Activated naive CD8-positive, alpha-beta T cell treated with anti-CD3 and anti-CD28 coated beads, Interleukin-2, amount 50 U/mL, for 24 hours (primary cell): ENCODE measurements at regions not wholly inside any gene's neighbourhood (a gene's known extent, or its start where the extent isn't known, plus 50 kb on each side); places are given as distances from the start of the nearest gene placed in this dataset.
"Not testable (repeated sequence)": the region's sequence is repeated elsewhere in the genome, so short reads cannot be mapped to it uniquely, and the experiment has no call there.

Experiments used
- ATAC-seq: fragments of 150-1000 bp; cut with Tn5 transposase; one replicate; pipeline ENCODE4 v1.10.0; 2021
- DNase-seq: peaks from one replicate; pipeline ENCODE4 v3.0.0; 2021
- H3K27ac Mint-ChIP-seq: one replicate; pipeline ENCODE4 v1.8.0; 2021; ENCODE audit warnings: mild to moderate bottlenecking, mixed read lengths
- H3K27me3 Mint-ChIP-seq: one replicate; pipeline ENCODE4 v1.8.0; 2021; ENCODE audit warnings: mixed read lengths
- H3K36me3 Mint-ChIP-seq: one replicate; pipeline ENCODE4 v1.8.0; 2021; ENCODE audit warnings: low read depth, mixed read lengths
- H3K4me1 Mint-ChIP-seq: one replicate; pipeline ENCODE4 v1.8.0; 2021; ENCODE audit warnings: mixed read lengths
- H3K4me3 Mint-ChIP-seq: one replicate; pipeline ENCODE4 v1.8.0; 2021; ENCODE audit warnings: mild to moderate bottlenecking, moderate library complexity, mixed read lengths
- H3K9me3 Mint-ChIP-seq: one replicate; pipeline ENCODE4 v1.8.0; 2021; ENCODE audit warnings: mixed read lengths

GRCh38 chr14:106625186-106625585, 1098.8 kb downstream of the TMEM121 start:
- DNase-seq (no peak), ATAC-seq (no peak)
- Mint-ChIP-seq H3K27me3 (peaks cover 9% of the 10 kb centered on the region), H3K36me3 (no peaks in the 10 kb centered on the region), H3K4me1 (peaks cover 6% of the 10 kb centered on the region), H3K4me3 (no peak overlapping the region), H3K27ac (no peak overlapping the region), H3K9me3 (no peaks in the 10 kb centered on the region)

- H3K4me1 Mint-ChIP-seq, H3K4me3 Mint-ChIP-seq: not testable (repeated sequence)
Measured at GRCh38 chr14:106626469-106626868, 1100.1 kb downstream of the TMEM121 start.

GRCh38 chr14:106626942-106627588, 1100.7 kb downstream of the TMEM121 start:
- H3K36me3 Mint-ChIP-seq, H3K27me3 Mint-ChIP-seq, H3K27ac Mint-ChIP-seq, H3K9me3 Mint-ChIP-seq, H3K4me3 Mint-ChIP-seq, H3K4me1 Mint-ChIP-seq: not testable (repeated sequence)
- ATAC-seq (peak; percentile 93), DNase-seq (peak; percentile 70)

More at GRCh38 chr14:106626469-106626868, 1100.1 kb downstream of the TMEM121 start:
- H3K9me3 Mint-ChIP-seq, DNase-seq, ATAC-seq, H3K27me3 Mint-ChIP-seq, H3K36me3 Mint-ChIP-seq, H3K27ac Mint-ChIP-seq: not testable (repeated sequence)

GRCh38 chr14:106631879-106632278, 1105.5 kb downstream of the TMEM121 start:
- H3K27ac Mint-ChIP-seq, result no peak overlapping the region
- H3K4me1 Mint-ChIP-seq, result no peaks in the 10 kb centered on the region
- peaks cover 7% of the 10 kb centered on the region for H3K27me3 Mint-ChIP-seq
- H3K36me3 Mint-ChIP-seq, result no peaks in the 10 kb centered on the region
- H3K4me3 Mint-ChIP-seq, result no peak overlapping the region
- no peaks in the 10 kb centered on the region for H3K9me3 Mint-ChIP-seq
- ATAC-seq, result no peak
- no peak for DNase-seq

GRCh38 chr14:106633721-106634120, 1107.3 kb downstream of the TMEM121 start:
- Mint-ChIP-seq H3K36me3 (no peaks in the 10 kb centered on the region), H3K27me3 (peaks cover 9% of the 10 kb centered on the region), H3K4me1 (peaks cover under 1% of the 10 kb centered on the region), H3K9me3 (no peaks in the 10 kb centered on the region), H3K27ac (no peak overlapping the region), H3K4me3 (no peak overlapping the region)
- ATAC-seq, result no peak
- no peak for DNase-seq

GRCh38 chr14:106635569-106635968, 1109.2 kb downstream of the TMEM121 start:
- peaks cover 6% of the 10 kb centered on the region for H3K27me3 Mint-ChIP-seq
- no peak for ATAC-seq
- H3K4me1 Mint-ChIP-seq, result peaks cover 2% of the 10 kb centered on the region
- DNase-seq, result no peak
- no peaks in the 10 kb centered on the region for H3K9me3 Mint-ChIP-seq
- H3K36me3 Mint-ChIP-seq, result no peaks in the 10 kb centered on the region
- H3K4me3 Mint-ChIP-seq, result no peak overlapping the region
- H3K27ac Mint-ChIP-seq, result no peak overlapping the region

- not testable (repeated sequence) for H3K4me3 Mint-ChIP-seq, H3K4me1 Mint-ChIP-seq, H3K27me3 Mint-ChIP-seq, H3K9me3 Mint-ChIP-seq, ATAC-seq, H3K36me3 Mint-ChIP-seq, H3K27ac Mint-ChIP-seq
- peak; percentile 34 for DNase-seq
Measured at GRCh38 chr14:106638786-106639452, 1112.5 kb downstream of the TMEM121 start.

GRCh38 chr14:106642090-106642489, 1115.7 kb downstream of the TMEM121 start:
- Mint-ChIP-seq H3K4me3 (no peak overlapping the region), H3K4me1 (peaks cover 2% of the 10 kb centered on the region), H3K27me3 (peaks cover 3% of the 10 kb centered on the region), H3K9me3 (no peaks in the 10 kb centered on the region), H3K27ac (no peak overlapping the region), H3K36me3 (no peaks in the 10 kb centered on the region)
- ATAC-seq (no peak), DNase-seq (no peak)

- H3K36me3 Mint-ChIP-seq, H3K27ac Mint-ChIP-seq, H3K4me1 Mint-ChIP-seq, H3K4me3 Mint-ChIP-seq, H3K9me3 Mint-ChIP-seq, H3K27me3 Mint-ChIP-seq, DNase-seq, ATAC-seq: not testable (repeated sequence)
Measured at GRCh38 chr14:106642971-106643370, 1116.6 kb downstream of the TMEM121 start.

GRCh38 chr14:106648874-106649273, 1122.5 kb downstream of the TMEM121 start:
- not testable (repeated sequence) for DNase-seq, H3K27me3 Mint-ChIP-seq, H3K4me3 Mint-ChIP-seq, ATAC-seq, H3K9me3 Mint-ChIP-seq, H3K4me1 Mint-ChIP-seq, H3K36me3 Mint-ChIP-seq, H3K27ac Mint-ChIP-seq

GRCh38 chr14:106651016-106651415, 1124.6 kb downstream of the TMEM121 start:
- Mint-ChIP-seq H3K4me3 (no peak overlapping the region), H3K4me1 (no peaks in the 10 kb centered on the region), H3K9me3 (no peaks in the 10 kb centered on the region), H3K27ac (no peak overlapping the region), H3K27me3 (peaks cover 2% of the 10 kb centered on the region), H3K36me3 (no peaks in the 10 kb centered on the region)
- no peak for DNase-seq
- no peak for ATAC-seq

GRCh38 chr14:106652494-106652893, 1126.1 kb downstream of the TMEM121 start:
- no peak for ATAC-seq
- H3K4me1 Mint-ChIP-seq, result peaks cover 6% of the 10 kb centered on the region
- H3K4me3 Mint-ChIP-seq, result no peak overlapping the region
- no peaks in the 10 kb centered on the region for H3K36me3 Mint-ChIP-seq
- DNase-seq, result no peak
- H3K27ac Mint-ChIP-seq, result no peak overlapping the region
- no peaks in the 10 kb centered on the region for H3K9me3 Mint-ChIP-seq
- H3K27me3 Mint-ChIP-seq, result peaks cover 3% of the 10 kb centered on the region

GRCh38 chr14:106657460-106657859, 1131.1 kb downstream of the TMEM121 start:
- ATAC-seq (peak; percentile 54), DNase-seq (peak; percentile 74)
- H3K4me3 Mint-ChIP-seq, result no peak overlapping the region
- H3K36me3 Mint-ChIP-seq, result no peaks in the 10 kb centered on the region
- no peak overlapping the region for H3K27ac Mint-ChIP-seq
- H3K4me1 Mint-ChIP-seq, result peaks cover 23% of the 10 kb centered on the region
- no peaks in the 10 kb centered on the region for H3K9me3 Mint-ChIP-seq
- peaks cover 7% of the 10 kb centered on the region for H3K27me3 Mint-ChIP-seq

GRCh38 chr14:106658066-106658860, 1131.9 kb downstream of the TMEM121 start:
- not testable (repeated sequence) for DNase-seq, H3K36me3 Mint-ChIP-seq, H3K9me3 Mint-ChIP-seq, H3K27me3 Mint-ChIP-seq, H3K4me3 Mint-ChIP-seq, ATAC-seq, H3K27ac Mint-ChIP-seq
- H3K4me1 Mint-ChIP-seq, result peaks cover 31% of the 10 kb centered on the region

- DNase-seq (peak; percentile 42), ATAC-seq (peak; percentile 63)
- not testable (repeated sequence) for H3K36me3 Mint-ChIP-seq, H3K9me3 Mint-ChIP-seq, H3K4me3 Mint-ChIP-seq, H3K27ac Mint-ChIP-seq
- Mint-ChIP-seq H3K4me1 (peaks cover 41% of the 10 kb centered on the region), H3K27me3 (peaks cover 13% of the 10 kb centered on the region)
Measured at GRCh38 chr14:106661561-106661960, 1135.2 kb downstream of the TMEM121 start.
